BE2C (cell line): ENCODE measurements at regions not wholly inside any gene's neighbourhood (a gene's known extent, or its start where the extent isn't known, plus 50 kb on each side); places are given as distances from the start of the nearest gene placed in this dataset.
"Not testable (repeated sequence)": the region's sequence is repeated elsewhere in the genome, so short reads cannot be mapped to it uniquely, and the experiment has no call there.

ENCODE experiments used
- DNase-seq: peaks from one replicate; pipeline ENCODE4 v3.0.0-alpha.2; 2020
- H3K27me3 ChIP-seq: fragments of 250-450 bp; sonication (Bioruptor Pico); 2 replicates; pipeline ENCODE4 v1.5.1; 2020; ENCODE audit warnings: mild to moderate bottlenecking
- H3K36me3 ChIP-seq: fragments of 250-450 bp; sonication (Bioruptor Pico); 2 replicates; pipeline ENCODE4 v1.5.1; 2020; ENCODE audit warnings: mild to moderate bottlenecking
- H3K4me1 ChIP-seq: fragments of 250-450 bp; sonication (Bioruptor Pico); 2 replicates; pipeline ENCODE4 v1.5.1; 2020
- H3K4me3 ChIP-seq: 2 replicates; pipeline ENCODE4 v1.5.1; 2011; ENCODE audit warnings: low read depth, low read length
- H3K9me3 ChIP-seq: fragments of 250-450 bp; sonication (Bioruptor Pico); 2 replicates; pipeline ENCODE4 v1.5.1; 2020
- TF ChIP-seq, protein P1 (sequence below): IDR thresholded peaks from 2 replicates; pipeline ENCODE4 v1.5.1; 2012; ENCODE audit warnings: mild to moderate bottlenecking, low read depth, low read length

DNA sequence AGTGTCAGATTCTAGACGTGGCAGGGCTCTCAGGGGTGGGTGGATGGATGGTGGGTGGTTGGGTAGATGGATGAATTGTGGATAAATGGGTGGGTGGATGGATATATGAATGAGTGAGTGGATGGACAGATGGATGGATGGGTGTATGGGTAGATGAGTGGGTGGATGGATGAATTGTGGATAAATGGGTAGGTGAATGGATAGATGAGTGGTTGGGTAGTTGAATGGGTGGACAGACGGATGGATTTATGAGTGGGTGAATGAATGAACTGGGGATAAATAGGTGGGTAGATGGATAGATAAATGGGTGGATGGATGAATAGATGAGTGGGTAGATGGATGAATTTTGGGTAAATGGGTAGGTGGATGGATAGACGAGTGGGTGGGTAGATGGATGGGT is 111.0 kb upstream of the ZNF469 start:
- not testable (repeated sequence) for H3K4me3 ChIP-seq

DNA sequence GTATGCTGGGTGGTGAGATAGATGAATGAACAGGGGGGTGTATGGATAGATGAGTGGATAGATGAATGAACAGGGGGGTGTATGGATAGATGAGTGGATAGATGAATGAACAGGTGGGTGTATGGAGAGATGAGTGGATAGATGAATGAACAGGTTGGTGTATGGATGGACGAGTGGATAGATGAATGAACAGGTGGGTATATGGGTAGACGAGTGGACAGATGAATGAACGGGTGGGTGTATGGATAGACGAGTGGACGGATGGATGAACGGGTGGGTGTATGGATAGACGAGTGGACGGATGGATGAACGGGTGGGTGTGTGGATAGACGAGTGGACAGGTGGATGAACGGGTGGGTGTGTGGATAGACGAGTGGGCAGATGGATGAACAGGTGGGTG is 110.3 kb upstream of the ZNF469 start:
- H3K36me3 ChIP-seq, H3K4me3 ChIP-seq, DNase-seq, H3K9me3 ChIP-seq, H3K27me3 ChIP-seq: not testable (repeated sequence)
- peaks cover 11% of the 10 kb centered on the region for H3K4me1 ChIP-seq

More for the DNA sequence above, 111.0 kb upstream of the ZNF469 start:
- H3K4me1 ChIP-seq: peaks cover 11% of the 10 kb centered on the region
- H3K36me3 ChIP-seq, H3K27me3 ChIP-seq, DNase-seq, H3K9me3 ChIP-seq: not testable (repeated sequence)

DNA sequence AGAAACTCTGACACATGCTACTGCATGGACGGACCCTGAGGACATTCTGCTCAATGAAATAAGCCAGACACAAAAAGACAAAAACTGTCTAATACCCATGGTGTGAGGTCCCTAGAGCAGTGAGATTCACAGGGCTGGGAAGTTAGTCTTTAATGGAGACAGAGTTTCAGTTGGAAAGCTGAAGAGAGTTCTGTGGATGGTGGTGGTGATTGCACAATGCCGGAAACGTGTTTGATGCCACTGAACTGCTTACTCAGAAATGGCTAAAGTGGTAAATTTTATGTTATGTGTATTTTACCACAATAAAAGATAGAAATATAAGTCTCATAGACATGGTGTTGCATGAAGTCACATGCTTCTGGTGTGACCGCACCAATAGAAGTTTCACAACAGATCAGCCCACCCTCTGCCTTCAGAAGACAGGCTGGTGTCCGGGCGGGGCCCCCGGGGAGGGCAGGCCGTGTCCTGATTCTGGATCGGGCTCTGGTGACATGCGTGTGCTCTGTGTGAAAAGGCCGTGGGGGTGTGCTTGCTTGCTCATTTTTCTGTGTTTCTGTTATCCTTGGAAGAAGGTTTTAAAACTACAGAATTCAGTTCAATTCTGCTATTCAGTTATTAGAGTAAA is 108.5 kb upstream of the ZNF469 start:
- not testable (repeated sequence) for H3K27me3 ChIP-seq, DNase-seq, H3K36me3 ChIP-seq, H3K9me3 ChIP-seq
- Histone ChIP-seq H3K4me3 (peak overlapping the region; percentile 50), H3K4me1 (peaks cover 11% of the 10 kb centered on the region)

DNA sequence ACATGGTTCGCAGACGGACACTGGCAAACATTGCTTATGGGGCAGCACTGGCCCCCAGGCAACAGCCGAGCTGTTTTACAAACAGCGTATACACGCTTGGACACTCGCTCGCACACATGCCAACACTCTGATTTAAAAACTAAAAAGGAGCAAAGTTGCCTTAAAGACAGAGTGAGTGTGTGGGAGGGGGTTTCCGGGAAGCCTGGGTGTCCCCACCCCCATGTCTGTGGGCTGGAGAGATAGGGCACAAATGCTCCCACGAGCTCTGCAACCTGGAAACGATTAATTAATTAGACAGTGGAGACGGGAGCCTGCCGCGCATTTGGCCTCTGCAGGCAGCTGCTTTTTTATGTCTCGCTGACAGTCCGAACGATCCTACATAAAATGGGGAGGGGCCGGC is 107.9 kb upstream of the ZNF469 start:
- Histone ChIP-seq H3K4me1 (peaks cover 11% of the 10 kb centered on the region), H3K4me3 (peak overlapping the region; percentile 50), H3K27me3 (no peaks in the 10 kb centered on the region), H3K36me3 (no peaks in the 10 kb centered on the region), H3K9me3 (no peaks in the 10 kb centered on the region)
- DNase-seq: peak; percentile 48
- TF ChIP-seq, protein P1, sequence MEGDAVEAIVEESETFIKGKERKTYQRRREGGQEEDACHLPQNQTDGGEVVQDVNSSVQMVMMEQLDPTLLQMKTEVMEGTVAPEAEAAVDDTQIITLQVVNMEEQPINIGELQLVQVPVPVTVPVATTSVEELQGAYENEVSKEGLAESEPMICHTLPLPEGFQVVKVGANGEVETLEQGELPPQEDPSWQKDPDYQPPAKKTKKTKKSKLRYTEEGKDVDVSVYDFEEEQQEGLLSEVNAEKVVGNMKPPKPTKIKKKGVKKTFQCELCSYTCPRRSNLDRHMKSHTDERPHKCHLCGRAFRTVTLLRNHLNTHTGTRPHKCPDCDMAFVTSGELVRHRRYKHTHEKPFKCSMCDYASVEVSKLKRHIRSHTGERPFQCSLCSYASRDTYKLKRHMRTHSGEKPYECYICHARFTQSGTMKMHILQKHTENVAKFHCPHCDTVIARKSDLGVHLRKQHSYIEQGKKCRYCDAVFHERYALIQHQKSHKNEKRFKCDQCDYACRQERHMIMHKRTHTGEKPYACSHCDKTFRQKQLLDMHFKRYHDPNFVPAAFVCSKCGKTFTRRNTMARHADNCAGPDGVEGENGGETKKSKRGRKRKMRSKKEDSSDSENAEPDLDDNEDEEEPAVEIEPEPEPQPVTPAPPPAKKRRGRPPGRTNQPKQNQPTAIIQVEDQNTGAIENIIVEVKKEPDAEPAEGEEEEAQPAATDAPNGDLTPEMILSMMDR: no peak

DNA sequence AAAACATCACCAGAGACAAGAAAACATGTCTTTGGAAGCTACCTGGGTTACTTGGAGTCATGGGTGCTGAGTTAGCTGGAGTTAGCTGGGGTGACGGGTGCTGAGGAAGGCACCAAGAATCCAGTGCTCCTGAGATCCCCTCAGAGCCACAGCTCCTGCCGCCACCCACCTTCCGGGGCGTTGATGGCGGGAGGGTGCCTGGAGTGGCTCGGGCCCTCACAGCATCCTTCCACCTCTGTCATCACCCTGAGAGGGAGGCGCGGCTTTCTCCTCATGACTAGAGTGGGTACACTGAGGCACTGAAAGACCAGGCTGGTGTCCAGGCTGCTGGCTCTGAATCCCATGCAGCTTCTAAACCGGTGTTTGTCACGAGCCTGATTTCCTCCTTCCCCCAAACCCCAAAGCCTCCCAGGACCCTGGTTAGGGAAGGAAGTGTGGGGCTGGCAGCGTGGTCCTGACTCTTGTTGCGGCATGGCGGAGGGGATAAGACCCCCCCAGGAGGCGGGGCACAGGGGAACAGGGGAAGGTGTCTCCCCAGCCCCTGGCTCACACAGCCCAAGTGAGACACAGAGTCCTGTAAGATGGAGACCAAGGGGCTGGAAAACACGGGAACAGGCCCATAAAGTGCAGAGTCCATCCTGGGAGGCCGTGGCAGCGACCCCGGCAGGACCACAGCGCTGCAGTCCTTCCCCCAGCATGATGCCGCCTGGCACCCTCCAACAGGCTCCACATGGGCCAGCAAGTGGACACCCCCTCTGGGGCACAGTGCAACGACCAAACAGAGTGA is 107.2 kb upstream of the ZNF469 start:
- not testable (repeated sequence) for H3K27me3 ChIP-seq, DNase-seq, H3K9me3 ChIP-seq, H3K36me3 ChIP-seq
- Histone ChIP-seq H3K4me3 (peak overlapping the region; percentile 50; the same call in 1 of the 2 replicates), H3K4me1 (peaks cover 11% of the 10 kb centered on the region)

DNA sequence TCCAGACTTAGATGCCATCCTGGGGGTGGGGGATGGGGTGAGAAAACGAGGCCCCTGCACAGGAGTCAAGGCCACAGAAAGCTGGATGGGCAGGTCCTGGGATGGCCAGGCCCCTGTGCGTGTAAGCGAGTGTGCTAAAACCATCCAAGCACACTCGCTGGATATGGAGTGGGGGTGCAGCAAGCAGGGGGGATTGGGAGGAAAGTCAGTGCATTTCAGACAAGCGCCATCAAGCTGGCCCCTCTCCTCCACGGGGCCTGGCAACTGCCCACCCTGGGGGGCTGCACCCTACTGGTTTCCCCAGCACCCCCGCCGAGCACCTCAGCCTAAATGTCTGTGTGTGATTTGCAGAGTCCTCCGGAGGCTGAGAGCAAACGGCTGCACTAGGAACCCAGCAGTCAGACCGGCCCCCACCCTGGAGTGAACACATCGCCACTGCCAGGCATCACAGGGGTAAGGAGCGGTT is 106.6 kb upstream of the ZNF469 start:
- not testable (repeated sequence) for DNase-seq, H3K27me3 ChIP-seq, H3K36me3 ChIP-seq, H3K9me3 ChIP-seq, H3K4me3 ChIP-seq
- peaks cover 11% of the 10 kb centered on the region for H3K4me1 ChIP-seq

DNA sequence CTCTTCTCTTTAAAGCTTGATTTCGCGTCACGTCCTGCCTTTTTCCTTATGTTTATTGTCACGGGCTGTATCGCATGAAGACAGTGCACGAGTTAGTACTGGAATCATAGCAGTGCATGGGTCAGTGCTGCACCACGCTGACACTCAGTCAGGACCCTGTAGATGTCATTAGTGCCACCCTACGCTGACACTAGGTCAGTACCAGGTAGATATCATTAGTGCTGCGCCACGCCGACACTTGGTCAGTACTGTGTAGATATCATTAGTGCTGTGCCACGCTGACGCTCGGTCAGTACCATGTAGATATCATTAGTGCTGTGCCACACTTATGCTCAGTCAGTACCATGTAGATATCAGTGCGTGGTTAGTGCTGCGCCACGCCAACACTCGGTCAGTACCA is 106.2 kb upstream of the ZNF469 start:
- Histone ChIP-seq H3K36me3 (no peaks in the 10 kb centered on the region), H3K27me3 (no peaks in the 10 kb centered on the region), H3K9me3 (no peaks in the 10 kb centered on the region), H3K4me1 (peaks cover 11% of the 10 kb centered on the region), H3K4me3 (no peak overlapping the region)
- TF ChIP-seq, protein P1: no peak
- no peak for DNase-seq

DNA sequence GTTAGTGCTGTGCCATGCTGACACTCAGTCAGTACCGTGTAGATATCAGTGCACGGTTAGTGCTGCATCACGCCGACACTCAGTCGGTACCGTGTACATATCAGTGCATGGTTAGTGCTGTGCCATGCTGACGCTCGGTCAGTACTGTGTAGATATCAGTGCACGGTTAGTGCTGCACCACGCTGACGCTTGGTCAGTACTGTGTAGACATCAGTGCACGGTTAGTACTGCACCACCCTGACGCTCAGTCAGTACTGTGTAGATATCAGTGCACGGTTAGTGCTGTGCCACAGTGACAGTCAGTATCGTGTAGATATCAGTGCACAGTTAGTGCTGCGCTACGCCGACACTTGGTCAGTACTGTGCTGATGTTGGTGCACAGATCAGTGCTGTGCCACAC is 102.8 kb upstream of the ZNF469 start:
- TF ChIP-seq, protein P1: no peak
- Histone ChIP-seq H3K9me3 (no peaks in the 10 kb centered on the region), H3K4me3 (no peak overlapping the region), H3K27me3 (no peaks in the 10 kb centered on the region), H3K36me3 (no peaks in the 10 kb centered on the region), H3K4me1 (peaks cover 16% of the 10 kb centered on the region)
- DNase-seq: no peak
